Vagina (tissue), 2 donors: ENCODE measurements at regions not wholly inside any gene's neighbourhood (a gene's known extent, or its start where the extent isn't known, plus 50 kb on each side); places are given as distances from the start of the nearest gene placed in this dataset.

Experiments used
- CTCF ChIP-seq, 3 experiments: fragments of 450-650 bp in 2 of 3; fragments of 200-600 bp in 1 of 3; sonication (generic) in 1 of 3; IDR thresholded peaks; one replicate each; pipeline ENCODE4 v1.5.1; 2017 to 2019; ENCODE audit warnings: antibody characterized with exemption in 3 of 3, mild to moderate bottlenecking in 2 of 3, moderate library complexity in 2 of 3
- POLR2A ChIP-seq, 2 donors: fragments of 450-650 bp; IDR thresholded peaks; one replicate each; pipeline ENCODE4 v1.6.1; 2017; ENCODE audit warnings: antibody characterized with exemption in 2 of 2, mild to moderate bottlenecking in 2 of 2, moderate library complexity in 2 of 2

- TF ChIP-seq CTCF (IDR thresholded peaks at IDR 0.05) = no peak
- no peak for TF ChIP-seq POLR2A (IDR thresholded peaks at IDR 0.05)
Measured at GRCh38 chrX:97672608-97673007, 788.9 kb downstream of the RPA4 start.
